Colonic mucosa (tissue), 4 donors: ENCODE measurements at regions not wholly inside any gene's neighbourhood (a gene's known extent, or its start where the extent isn't known, plus 50 kb on each side); places are given as distances from the start of the nearest gene placed in this dataset.

ENCODE experiments used
- DNase-seq: peaks from one replicate; pipeline ENCODE4 v3.0.0-alpha.2; 2020
- H3K27ac ChIP-seq: fragments of 200-600 bp; one replicate; pipeline ENCODE4 v1.8.0; 2021
- H3K27me3 ChIP-seq: fragments of 200-600 bp; one replicate; pipeline ENCODE4 v1.8.0; 2021
- H3K36me3 ChIP-seq: fragments of 200-600 bp; one replicate; pipeline ENCODE4 v1.8.0; 2021
- H3K4me1 ChIP-seq: fragments of 200-600 bp; one replicate; pipeline ENCODE4 v1.8.0; 2021; ENCODE audit warnings: mild to moderate bottlenecking
- H3K4me3 ChIP-seq: fragments of 200-600 bp; one replicate; pipeline ENCODE4 v1.8.0; 2021
- H3K9ac ChIP-seq, 2 donors: one replicate each; pipeline ENCODE4 v1.7.0; 2013; ENCODE audit warnings: control low read depth in 2 of 2, low read depth in 2 of 2, low read length in 2 of 2
- H3K9me3 ChIP-seq: fragments of 200-600 bp; one replicate; pipeline ENCODE4 v1.8.0; 2021
- CTCF ChIP-seq: fragments of 200-600 bp; IDR thresholded peaks from one replicate; pipeline ENCODE4 v1.8.0; 2022; ENCODE audit warnings: antibody characterized with exemption, mild to moderate bottlenecking
- intact Hi-C: fragments of 100-400 bp; cut with DNase I; formaldehyde crosslinking; loops from one replicate; pipeline ENCODE4 v1.14.1; 2022
- donor health status: healthy.
- donor health status: DM: no; HTN: no; CAD: no.
- donor health status: DM: no; HTN: no; CAD: no.

GRCh38 chr22:27631641-27632040, 169.9 kb downstream of the MN1 start:
- H3K27ac ChIP-seq: no peak overlapping the region
- intact Hi-C loops: no loop called here
- H3K9ac ChIP-seq: no peak overlapping the region
- no peaks in the 10 kb centered on the region for H3K9me3 ChIP-seq
- no peak for DNase-seq
- no peak for TF ChIP-seq CTCF
- H3K4me3 ChIP-seq: no peak overlapping the region
- H3K36me3 ChIP-seq: no peaks in the 10 kb centered on the region
- no peaks in the 10 kb centered on the region for H3K4me1 ChIP-seq
- peaks cover 5% of the 10 kb centered on the region for H3K27me3 ChIP-seq

GRCh38 chr22:27632451-27633295, 168.9 kb downstream of the MN1 start:
- no peaks in the 10 kb centered on the region for H3K36me3 ChIP-seq
- intact Hi-C loops: no loop called here
- H3K27me3 ChIP-seq: peaks cover 5% of the 10 kb centered on the region
- no peak overlapping the region for H3K9ac ChIP-seq
- H3K27ac ChIP-seq: no peak overlapping the region
- TF ChIP-seq CTCF: no peak
- no peak for DNase-seq
- no peaks in the 10 kb centered on the region for H3K4me1 ChIP-seq
- H3K9me3 ChIP-seq: no peaks in the 10 kb centered on the region
- H3K4me3 ChIP-seq: no peak overlapping the region

- no peaks in the 10 kb centered on the region for H3K4me1 ChIP-seq
- H3K27ac ChIP-seq: no peak overlapping the region
- H3K36me3 ChIP-seq: no peaks in the 10 kb centered on the region
- DNase-seq: no peak
- H3K27me3 ChIP-seq: peaks cover 5% of the 10 kb centered on the region
- no peak overlapping the region for H3K9ac ChIP-seq
- no peaks in the 10 kb centered on the region for H3K9me3 ChIP-seq
- H3K4me3 ChIP-seq: no peak overlapping the region
- intact Hi-C loops: no loop called here
- no peak for TF ChIP-seq CTCF
Observed at GRCh38 chr22:27633296-27633871, 168.2 kb downstream of the MN1 start.

- Histone ChIP-seq H3K36me3 (no peaks in the 10 kb centered on the region), H3K4me3 (no peak overlapping the region), H3K9ac (no peak overlapping the region), H3K27me3 (peaks cover 5% of the 10 kb centered on the region), H3K27ac (no peak overlapping the region), H3K9me3 (no peaks in the 10 kb centered on the region), H3K4me1 (no peaks in the 10 kb centered on the region)
- TF ChIP-seq CTCF: no peak
- DNase-seq: no peak
- intact Hi-C loops: no loop called here
Observed at GRCh38 chr22:27634043-27634740, 167.4 kb downstream of the MN1 start.

GRCh38 chr22:27635435-27635834, 166.1 kb downstream of the MN1 start:
- no peaks in the 10 kb centered on the region for H3K9me3 ChIP-seq
- no peak for TF ChIP-seq CTCF
- no peak for DNase-seq
- intact Hi-C loops: no loop called here
- H3K27me3 ChIP-seq: peaks cover 5% of the 10 kb centered on the region
- no peaks in the 10 kb centered on the region for H3K4me1 ChIP-seq
- H3K36me3 ChIP-seq: no peaks in the 10 kb centered on the region
- no peak overlapping the region for H3K9ac ChIP-seq
- no peak overlapping the region for H3K4me3 ChIP-seq
- no peak overlapping the region for H3K27ac ChIP-seq
